Stimulated activated CD8-positive, alpha-beta memory T cell treated with anti-CD3 and anti-CD28 coated beads, Interleukin-4, amount 100 ng/mL, for 48 hours (primary cell): ENCODE measurements at regions not wholly inside any gene's neighbourhood (a gene's known extent, or its start where the extent isn't known, plus 50 kb on each side); places are given as distances from the start of the nearest gene placed in this dataset.
A peak's percentile ranks its signal among the peaks of the same experiment; 100 is the strongest.
"Not testable (repeated sequence)": the region's sequence is repeated elsewhere in the genome, so short reads cannot be mapped to it uniquely, and the experiment has no call there.

Experiments
- DNase-seq: peaks from one replicate; pipeline ENCODE4 v3.0.0-alpha.2; 2020

DNA sequence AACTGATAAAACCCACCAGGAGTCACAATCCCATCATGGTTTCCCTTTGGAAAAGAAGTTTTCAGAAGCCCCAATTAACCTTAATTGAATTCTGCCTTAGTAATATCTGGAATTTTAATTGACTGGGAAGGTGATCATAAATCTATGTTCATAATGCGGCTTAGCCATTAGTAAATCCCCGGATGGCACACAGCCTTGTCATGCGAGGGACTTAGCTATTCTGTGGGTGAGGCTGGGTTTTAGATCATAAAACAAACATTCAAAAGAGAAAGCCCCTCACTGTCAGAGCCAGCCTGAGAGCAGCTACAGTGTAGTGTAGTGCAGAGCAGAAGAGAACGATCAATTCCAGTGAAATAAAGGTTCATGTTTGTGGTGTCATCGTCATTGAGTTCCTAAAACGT is 124.0 kb upstream of the NOCT start:
- no peak for DNase-seq

DNA sequence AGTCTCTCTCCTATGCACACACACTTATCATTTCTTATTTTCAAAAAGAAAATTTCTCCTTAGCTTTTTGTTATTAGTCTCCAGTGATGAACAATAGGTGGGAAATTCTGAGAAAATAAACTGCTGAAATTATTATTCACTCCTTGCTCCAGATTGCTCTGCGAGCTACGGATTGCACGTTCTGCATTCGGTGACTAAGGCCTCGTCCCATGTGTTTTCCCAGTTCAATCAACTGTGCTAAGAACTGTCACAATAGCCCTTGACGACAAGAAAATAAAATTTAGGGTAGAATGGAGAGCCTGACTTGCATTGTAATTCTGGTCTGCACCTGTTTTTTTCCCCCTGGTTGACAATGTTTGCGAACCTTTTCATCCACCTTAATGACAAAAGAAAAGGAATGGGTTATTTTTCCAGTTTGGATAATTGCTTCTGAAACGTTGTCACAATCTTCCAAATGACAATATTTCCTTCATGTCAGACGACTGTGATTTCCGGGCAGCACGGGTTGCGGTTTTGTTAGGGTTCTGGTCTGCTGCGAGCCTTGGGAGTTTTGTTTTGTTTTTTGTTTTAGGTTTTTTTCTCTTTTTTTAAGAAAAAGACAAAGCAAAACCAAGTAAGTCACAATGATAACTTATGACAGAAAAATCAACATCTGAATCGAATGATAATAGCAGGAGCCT is 124.5 kb upstream of the NOCT start:
- no peak for DNase-seq

DNA sequence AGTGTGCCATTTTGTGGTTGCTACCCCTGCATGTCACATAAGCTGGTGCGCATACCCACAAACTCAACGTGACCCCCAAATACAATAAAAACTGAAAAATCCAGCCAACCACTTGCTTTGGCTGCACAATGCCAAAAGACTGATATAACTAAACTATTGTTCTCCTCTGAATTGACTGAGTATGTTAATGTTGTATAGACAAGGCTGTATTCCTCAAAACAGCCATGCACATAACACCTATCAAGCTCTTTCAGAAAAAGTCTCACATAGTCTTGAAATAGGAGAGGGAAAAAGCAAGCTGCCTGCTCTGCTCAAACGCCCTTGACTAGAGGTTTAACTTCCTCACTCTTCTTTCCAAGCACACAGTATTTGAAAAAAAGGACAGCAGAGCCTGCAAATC is 126.4 kb upstream of the NOCT start:
- no peak for DNase-seq

DNA sequence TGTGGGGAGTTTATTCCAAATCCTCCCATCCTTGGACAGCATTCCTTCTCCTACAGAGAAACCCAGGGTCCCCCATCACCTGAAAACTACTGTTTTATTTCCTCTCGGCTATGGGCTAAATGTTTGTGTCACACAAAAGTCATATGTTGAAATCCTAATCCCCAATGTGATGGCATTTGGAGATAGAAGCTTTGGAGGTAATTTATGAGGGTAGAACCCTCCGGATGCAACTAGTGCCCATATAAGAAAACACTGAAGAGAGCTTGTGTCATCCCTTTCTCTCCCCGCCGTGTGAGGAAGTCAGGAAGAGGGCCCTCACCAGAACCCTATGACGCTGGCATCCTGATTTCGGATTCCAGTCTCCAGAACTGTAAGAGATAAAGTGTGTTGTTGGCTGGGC is 127.8 kb upstream of the NOCT start:
- DNase-seq = no peak

DNA sequence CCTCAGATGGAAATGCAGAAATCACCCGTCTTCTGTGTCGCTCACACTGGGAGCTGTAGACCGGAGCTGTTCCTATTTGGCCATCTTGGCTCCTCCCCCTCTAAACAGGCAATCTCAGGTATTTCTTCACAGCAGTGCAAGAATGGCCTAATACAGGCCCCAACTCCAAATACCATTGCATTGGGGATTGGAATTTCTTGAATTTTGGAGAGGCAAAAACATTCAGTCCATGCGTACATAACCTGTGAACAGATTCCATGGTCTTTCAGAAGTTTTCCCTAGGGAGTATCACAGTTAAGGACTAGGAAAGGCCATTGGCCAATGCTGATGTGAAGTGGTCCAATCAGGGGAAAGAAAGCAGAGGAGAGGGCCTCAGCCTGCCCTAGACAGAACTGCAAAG is 128.2 kb upstream of the NOCT start:
- no peak for DNase-seq

DNA sequence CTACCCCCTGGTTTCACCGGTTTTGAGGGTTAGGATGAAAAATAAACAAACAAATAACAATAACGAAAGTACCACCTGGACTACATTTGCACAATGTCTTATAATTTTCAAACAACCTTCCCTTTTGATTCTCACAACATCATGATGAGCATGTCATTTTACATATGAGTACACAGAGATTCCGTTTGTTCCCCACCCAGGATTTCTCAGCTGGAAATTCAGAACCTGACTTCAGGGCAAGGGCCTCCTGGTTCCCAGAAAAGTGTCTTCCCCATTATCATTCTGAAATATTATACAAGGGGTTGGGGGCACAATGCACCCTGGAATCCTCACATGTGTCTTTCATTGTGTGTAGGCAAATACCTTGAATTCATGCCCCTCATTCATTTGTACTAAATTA is 135.8 kb upstream of the NOCT start:
- no peak for DNase-seq

DNA sequence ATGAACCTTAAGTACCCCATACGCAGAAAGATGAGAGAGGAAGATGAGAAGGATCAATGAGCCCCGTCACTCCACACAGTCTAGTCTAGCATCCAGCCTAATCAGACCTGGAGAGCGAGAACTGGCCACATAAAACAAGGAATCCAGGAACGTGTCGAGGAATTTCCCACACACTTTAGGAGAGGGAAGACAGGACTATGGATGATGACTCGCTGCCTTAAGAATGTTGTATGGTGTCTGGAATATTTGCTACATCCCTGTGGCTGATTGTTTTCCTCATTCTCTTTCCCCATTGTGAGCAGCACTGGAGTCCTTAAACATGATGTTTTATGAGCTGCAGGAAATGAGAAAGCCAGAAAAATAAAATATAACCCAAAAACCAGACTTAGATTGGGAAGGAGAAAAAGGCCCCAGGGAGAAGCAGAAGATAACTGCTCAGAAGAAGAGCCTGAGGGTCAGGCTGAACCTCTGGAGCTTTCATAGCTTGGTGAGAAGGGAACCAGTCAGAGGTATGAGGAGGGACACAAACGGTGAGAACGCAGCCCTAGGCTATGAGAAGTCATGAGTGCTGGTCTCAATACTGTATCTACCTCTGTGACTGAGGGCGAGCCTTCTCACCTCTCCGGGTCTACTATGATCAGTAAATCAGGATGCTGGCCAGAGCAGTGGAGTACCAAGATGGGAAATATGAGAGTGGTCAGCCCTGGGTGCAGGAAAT is 139.5 kb upstream of the NOCT start:
- no peak for DNase-seq

DNA sequence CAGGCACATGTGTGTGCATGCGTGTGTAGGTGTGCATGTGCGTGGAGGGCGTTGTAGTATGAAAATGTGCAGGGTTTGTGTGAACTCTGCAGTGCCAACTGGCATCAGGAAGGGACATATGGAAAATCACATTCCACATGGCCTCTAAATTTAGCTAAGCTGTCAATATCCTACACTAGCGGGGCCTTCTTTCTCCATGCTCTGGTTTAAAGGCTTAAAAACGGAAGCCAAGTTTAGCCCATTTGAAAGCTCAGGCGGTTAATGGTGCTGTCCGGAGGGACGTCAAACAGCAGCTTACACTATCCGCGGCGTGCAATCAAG is 144.1 kb upstream of the NOCT start:
- DNase-seq = no peak

DNA sequence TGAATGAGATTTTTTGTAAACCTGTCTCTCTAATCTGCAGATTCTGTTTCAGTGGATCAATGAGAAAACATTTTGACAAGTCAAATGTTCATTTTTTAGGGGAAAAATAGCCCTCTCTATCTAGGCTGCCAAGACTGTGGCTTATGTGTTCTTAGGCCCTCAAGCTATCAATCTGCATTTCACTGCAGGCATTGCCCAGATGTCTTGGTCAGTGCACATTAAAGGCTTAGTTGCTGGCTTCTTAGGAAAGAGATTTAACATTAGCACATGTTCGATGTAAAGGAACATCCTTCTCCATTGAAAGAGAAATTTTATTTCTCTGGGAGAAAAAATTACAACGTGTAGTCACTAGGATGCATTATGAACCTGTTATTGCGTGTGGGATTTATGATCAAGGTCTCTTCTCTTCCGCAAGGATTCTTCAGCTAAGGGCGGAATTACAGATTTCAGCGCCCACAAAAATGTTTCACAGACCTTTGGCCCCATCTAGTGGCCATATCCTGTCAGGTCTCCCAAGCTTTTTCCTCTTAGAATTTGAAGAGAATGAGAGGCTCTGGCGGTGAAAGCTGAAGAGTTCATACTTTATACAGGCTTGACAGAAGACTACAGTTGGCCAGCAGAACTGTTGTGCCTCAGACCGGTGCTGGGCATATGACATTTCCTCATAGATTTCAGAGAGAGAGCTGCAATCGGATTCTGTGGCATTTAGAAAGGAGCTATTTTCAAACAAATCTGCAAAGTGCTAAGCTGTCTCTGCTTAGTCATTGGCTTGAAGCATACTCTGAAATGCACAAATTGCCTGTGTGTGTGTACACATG is 144.6 kb upstream of the NOCT start:
- DNase-seq = peak; percentile 70

DNA sequence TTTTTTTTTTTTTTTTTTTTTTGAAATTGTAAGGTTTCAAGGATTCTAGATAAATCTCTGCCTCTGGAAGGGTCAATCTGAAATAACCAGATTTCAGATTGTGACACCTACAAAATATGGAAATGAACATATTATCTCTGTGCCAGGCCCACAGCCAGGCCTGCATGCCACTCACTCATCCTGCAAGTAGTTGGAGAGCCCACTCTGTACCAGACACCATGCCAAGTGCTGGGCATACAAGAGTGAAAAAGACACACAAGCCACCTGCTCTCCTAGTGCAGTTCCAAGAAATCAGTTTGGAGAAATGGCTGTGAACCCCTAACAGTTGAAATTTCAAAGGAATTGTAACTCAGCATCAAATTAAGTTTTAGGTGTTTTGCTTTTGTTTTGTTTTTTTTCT is 145.9 kb upstream of the NOCT start:
- DNase-seq = no peak

DNA sequence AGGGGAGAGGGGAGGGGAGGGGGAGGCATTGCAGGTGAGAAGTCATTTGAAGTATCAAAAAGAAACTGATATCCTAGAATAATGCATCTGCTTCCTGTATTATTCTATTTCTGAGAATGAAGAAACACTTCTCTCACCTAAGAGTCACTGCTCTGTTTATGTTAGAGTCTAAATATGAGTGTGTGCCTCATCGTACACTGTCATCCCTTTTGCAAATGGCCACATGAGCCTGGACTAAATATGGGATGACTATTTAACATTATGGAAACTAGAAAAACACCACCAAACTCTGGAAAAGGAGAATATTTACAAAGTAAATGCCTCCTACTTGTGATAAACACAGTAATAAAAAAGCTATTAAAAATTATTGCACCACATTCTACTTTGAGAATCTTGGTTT is 146.4 kb upstream of the NOCT start:
- no peak for DNase-seq

DNA sequence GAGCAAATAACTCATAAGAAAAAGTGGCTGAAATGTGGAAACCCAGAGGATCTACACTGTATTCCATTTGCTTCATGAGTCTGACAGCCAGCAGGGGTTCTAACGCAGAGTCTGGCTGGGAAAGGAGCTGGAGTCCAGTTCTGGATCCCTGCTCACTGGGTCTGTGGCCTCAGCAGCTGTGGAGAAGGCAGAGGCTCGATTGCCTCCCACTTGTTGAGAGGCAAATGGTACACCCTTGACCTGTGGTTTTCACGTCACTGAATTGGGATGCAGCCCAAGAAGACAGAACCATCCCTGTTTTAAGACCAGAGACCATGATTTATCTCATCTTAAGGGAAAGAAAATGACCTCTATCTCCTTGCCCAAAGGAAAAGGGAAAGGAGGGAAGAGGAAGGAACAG is 147.0 kb upstream of the NOCT start:
- no peak for DNase-seq

DNA sequence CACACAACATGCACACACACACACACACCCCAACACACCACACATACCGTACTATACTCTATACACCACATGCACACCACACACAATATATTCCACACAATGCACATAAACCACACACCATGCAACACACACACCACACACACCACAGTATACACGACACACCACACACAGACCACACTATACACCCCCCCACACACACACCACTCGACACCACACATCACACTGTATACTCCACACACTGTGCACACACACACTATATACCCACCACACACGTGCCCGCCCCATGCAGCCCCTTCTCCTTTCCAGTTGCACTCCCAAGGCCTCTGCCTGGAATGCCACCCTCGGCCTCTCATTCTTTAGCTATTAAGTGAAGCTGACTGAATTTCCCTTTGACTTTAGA is 148.2 kb upstream of the NOCT start:
- no peak for DNase-seq

DNA sequence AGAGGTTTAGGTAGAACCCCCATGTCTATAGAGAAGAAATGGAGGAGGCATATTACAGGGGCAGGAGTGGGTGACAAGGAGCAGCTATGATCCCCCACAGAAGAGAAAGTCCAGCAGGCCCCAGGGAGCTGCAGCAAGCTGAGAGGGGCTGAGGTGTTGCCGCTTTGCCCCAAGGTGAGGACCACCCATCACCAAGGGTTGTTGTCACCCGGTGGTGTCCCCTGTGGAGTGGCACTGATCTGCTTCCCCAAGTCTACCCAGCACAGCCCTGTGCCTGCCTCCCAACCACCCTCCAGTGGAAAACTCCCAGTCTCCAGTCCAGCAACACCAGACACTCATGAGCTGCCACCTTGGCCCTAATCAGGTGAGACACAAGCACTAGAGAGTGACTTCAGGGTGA is 149.3 kb upstream of the NOCT start:
- no peak for DNase-seq

DNA sequence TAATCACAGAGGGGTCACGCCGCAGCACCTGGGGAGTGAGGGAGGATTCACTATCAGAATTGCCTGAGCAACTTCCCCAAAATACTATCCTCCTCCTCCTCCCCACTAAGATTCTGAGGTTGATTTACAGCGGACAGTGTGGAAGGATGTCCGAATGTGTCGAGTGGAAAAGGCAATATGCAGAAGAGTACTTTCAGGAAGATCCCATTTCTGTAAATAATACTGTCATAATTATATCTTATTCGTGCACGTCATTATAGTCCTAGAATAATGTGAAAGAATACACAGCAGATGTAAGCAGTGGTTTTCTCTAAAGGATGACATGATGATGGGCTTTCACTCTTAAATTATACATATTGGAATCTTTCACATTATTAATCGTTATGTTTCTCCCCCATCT is 149.8 kb upstream of the NOCT start:
- DNase-seq = no peak

DNA sequence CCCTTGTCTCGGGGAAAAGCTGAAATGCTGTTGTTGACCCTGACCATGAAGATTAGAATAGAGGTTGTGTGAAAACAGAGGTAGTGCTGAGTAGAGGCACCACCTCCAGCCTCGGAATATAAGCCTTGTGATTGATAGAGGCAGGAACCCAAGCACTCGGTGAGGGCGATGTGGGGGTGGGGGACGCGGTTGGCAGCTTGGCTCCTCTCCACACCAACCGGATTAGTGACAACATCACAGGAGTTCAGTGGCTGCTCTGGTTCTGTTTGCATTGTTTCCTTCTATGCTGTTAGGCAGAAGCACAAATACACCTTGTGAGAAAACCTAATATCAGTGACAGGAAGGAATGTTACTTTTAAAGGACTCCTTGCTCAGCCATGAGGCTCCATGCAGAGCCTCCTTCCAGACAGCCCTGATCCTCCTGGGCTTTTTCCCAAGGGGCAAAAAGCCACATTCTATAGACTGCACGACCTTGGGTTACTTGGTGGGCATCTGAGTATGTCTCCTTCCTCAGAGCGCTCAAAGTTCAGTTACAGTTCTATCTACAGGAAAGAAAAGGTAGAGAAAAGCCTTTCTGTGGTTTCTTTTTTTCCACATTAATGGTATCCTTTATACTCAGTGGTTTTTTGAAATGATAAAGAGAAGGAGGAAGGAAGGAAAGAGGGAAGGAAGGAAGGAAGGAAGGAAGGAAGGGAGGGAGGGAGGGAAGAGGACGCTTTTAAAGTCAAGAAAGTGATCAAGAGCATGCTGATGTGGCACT is 150.4 kb upstream of the NOCT start:
- no peak for DNase-seq

DNA sequence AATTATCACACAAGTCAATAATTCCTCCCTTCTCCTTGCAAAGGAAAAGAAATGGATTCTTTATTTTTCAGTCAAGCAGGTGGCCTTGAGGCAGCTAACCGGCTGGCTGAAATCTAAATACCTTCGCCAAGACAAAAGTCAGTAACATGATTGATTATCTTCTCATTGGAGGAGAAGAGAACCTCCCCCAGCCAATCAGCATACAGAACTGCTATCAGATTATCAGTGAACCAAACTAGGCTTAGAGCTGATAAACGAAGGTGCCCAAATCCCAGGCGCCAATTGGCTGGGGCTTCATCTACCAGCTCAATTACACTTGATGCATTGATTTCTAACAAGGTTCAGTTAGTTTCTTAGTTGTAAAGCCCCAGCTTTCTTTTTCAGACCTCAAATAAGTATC is 152.4 kb upstream of the NOCT start:
- no peak for DNase-seq

DNA sequence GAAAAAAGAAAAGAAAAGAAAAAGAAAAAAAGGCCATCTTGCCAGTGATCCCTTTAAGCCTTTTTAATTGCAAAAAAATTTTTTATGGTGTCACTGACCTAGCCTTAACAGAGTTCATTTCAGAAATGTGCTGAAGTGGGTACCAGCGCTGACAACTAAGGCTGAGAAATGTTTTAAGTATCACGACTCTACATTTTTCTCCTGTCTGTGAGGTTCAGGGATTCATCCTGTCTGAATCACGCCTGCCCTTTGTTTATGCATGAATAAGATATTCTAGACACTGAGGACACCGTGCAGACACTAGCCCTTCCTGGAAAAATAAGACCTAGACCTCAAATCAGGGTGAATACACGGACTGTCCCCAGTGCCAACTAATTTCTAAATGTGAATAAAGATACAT is 154.4 kb upstream of the NOCT start:
- DNase-seq = no peak

DNA sequence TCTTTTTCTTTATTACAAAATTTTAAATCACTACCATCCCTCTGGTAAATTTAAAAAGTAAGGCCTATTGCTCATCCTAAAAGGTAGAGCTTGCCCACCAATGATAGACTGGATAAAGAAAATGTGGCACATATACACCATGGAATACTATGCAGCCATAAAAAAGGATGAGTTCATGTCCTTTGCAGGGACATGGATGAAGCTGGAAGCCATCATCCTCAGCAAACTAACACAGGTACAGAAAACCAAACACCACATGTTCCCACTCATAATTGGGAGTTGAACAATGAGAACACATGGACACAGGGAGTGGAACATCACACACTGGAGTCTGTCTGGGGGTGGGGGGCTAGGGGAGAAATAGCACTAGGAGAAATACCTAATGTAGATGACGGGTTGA is 155.2 kb upstream of the NOCT start:
- DNase-seq = not testable (repeated sequence)

DNA sequence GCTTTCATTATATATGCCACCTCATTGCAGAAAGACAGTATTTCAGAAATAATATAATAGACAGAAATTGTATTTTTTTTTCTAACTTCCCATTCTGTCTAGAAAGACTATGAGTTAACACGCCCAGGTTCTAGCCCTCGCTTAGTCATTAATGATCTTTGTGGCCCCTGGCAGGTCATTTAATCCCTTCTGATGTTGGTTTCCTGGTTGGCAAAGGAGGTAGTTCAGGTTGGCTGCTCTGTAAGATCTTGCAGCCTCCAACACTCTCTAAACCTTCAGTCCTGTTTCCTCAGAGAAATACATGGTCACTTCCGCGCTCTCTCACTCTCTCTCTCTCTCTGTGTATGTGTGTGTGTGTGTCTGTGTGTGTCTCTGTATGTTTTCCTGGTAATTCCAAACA is 156.3 kb upstream of the NOCT start:
- no peak for DNase-seq

DNA sequence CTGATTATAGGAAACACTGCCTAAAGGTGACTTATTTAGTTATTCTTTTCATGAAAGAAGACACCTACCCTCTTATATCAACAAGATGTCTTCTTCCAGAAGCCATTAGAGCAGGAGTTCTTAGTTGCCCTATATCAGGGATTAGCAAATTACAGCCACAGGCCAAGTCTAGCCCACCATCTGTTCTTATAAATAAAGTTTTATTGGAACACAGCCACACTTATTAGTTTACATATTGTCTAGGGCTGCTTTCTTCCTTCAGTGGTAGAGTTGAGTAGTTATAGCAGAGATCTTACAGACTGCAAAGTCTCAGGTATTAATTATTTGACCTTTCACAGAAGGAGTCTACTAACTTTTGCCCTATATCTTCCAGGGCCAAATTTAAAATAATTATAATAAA is 157.2 kb upstream of the NOCT start:
- no peak for DNase-seq

DNA sequence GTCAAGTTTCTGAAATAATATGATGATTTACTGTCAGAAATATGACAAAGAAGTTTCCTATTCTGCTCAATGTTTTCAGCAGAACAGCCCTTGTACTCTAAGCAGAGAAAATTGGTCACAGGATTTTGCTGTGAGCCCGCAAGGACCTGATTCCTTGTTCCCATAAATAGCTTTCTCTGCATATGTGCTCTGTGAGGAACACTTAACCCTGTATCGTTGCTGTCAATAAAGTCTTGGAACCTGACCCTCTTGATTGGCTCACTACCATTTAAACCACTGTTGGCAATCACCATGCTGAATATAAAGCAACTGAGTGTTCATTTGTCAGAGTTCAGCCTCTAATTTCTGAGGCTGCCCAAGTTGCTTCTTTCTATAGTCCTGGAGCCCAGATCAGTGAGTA is 158.2 kb upstream of the NOCT start:
- DNase-seq = no peak

DNA sequence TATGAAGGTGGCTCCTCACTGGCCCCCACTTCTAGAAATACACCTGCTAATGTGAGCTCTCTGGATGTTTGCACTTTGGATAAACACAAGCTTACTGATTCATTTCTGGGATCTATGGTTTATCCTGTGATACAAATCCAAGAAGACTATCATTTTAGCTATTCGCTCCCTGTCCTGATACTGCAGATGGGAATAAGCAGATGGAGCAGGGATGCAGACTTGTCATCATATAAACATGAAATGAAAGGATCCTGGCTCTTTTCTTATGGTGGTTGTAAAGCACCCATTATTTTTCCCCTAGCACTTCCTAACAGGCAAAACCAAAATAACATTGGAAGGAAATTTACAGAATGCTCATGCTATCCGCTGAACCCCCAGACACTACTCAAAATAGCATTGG is 162.9 kb upstream of the NOCT start:
- DNase-seq = no peak
